NCI-H1694 (cell line): ENCODE measurements at regions not wholly inside any gene's neighbourhood (a gene's known extent, or its start where the extent isn't known, plus 50 kb on each side); places are given as distances from the start of the nearest gene placed in this dataset.

Source experiments
- DNase-seq: peaks from one replicate; lab custom pipeline; 2025; lab: John Stamatoyannopoulos, UW

DNA sequence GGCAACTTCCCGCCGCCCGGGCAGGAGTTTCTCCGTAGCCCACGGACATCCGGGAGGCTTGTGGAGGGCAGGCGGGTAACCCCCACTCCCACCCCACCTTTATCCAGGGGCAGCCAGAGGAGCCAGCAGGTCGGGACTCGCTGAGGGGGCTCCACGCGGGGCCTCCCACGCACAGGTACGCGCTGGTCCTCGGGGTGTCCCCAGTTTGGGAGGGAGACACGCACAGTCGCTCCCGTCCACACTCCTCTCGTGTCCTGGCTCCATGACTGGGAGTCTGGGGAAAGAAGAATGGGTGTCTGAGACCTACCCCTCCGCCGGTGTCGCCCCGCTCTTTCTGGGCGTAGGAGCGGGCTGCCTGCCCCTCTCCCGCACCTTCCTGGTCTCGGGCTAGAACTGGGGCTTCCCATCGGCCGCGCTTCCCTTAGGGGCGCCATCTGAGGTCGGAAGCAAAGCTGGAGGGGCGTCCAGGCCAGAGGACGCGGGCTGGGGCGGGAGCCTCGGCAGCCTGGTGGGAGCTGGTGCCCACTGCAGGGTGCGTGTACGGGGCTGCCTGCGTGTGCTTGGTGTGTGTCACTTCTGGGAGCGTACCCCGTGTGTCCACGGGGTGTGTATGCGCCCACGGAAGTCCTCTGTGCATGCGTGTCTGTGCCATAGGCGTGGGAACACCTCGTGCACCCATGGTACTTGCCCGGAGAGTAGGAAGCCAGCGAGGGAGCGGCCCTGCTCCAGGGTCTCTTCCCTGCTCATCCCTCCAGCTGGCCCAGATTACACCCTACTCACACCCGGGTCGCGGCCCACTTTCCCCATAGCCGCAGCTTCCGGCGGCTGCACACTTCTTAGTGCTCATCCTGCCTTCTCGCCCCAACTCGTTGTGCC lies 73.0 kb upstream of the LEP start:
- no peak for DNase-seq

GRCh38 chr7:128168667-128169210 lies 72.3 kb upstream of the LEP start:
- no peak for DNase-seq

GRCh38 chr7:128170461-128170860 lies 70.6 kb upstream of the LEP start:
- DNase-seq, result no peak

- DNase-seq, result no peak
These were observed 69.6 kb upstream of the LEP start for GRCh38 chr7:128171342-128171918.

DNA sequence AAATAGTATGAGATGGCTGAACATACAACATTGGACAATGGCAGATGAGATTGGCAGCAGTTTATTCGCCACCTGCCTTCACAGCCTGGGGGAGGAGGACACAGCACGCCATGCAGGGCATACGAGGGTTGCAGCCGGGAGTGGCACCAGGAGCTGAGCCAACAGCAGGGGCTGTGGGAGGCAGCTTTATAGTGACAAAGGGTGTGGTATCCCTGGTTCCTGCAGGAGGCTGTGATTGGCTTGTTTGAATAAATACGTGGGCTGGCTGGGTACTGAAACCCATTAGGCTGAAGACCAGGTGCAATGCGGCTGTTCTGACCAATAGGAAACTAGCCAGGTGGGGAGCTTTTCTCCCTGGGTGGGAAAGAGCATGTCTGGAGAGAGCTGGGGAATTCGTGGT lies 68.9 kb upstream of the LEP start:
- peak; percentile 51 for DNase-seq

DNA sequence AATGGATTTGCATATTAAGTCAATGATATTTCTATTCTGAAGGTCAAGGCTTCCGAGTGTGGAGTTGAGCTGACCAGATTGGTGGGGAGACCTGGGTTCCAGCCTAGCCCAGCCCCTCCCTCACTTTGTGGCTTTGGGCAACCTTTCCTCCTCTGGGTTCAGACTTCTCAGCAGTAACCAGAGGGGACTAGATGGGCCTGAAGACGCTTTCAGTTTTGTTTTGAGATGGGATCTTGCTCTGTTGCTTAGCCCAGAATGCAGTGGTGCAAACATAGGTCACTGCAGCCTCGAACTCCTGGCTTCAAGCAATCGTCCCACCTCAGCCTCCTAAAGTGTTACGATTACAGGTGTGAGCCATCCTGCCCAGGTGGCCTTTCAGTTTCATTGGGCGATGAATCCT lies 68.1 kb upstream of the LEP start:
- DNase-seq, result no peak

DNA sequence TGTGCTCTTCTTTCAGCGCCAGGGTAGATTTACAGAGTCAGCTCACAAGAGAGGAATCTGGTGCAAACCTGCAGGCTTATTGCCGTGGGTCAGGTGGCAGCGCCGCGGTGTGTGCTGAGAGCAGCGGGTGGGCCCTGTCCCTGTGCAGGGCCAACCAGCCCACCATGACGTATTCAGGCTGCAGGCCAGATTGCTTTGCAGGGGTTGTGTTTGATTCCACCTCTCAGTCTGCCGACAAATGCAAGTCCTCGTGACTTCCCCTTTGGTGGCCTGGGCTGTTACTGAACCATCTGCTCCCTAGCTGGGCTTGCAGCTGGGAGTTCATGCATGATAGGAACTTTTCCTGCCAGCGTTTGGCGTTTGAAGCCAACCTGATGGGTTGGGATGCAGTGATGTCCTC lies 66.7 kb upstream of the LEP start:
- peak; percentile 97 for DNase-seq

GRCh38 chr7:128176696-128177095 lies 64.4 kb upstream of the LEP start:
- no peak for DNase-seq

DNA sequence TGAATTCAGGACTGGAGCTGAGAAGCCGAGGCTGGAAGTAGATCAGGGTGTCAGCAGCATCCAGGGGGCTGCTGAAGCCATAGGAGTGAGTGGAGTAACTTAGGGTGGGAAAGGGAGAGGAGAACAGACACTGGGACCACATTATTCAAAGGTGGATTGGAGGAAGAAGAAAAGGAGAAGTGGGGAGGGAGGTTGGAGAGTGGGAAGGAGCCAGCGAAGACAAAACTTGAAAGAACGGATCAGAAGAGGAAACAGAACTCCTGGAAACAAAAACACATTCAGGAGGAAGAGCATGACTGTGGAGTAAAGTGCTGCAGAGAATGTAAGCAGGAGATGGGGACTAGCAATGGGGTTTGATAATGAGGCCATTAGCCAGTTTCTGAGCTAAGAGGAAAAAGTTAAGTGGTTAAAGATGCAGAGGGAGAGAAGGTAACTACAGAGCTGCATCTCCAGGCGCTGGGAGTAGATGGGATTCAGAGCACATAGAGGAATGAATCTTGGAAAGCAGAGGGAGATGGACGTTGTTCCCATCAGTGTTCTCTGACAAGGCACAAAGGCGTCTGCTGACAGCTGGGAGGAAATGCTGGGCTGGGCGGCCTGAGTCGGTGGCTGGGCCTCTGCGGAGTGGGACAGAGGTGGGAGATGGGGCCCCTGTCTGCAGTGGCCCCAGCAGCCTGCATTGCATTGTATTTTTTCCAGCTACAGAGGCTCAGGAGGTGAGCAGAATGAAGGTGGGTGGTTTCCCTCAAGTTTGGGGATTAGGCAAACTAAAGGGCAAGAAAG lies 63.1 kb upstream of the LEP start:
- DNase-seq, result no peak

GRCh38 chr7:128178611-128179010 lies 62.5 kb upstream of the LEP start:
- no peak for DNase-seq

DNA sequence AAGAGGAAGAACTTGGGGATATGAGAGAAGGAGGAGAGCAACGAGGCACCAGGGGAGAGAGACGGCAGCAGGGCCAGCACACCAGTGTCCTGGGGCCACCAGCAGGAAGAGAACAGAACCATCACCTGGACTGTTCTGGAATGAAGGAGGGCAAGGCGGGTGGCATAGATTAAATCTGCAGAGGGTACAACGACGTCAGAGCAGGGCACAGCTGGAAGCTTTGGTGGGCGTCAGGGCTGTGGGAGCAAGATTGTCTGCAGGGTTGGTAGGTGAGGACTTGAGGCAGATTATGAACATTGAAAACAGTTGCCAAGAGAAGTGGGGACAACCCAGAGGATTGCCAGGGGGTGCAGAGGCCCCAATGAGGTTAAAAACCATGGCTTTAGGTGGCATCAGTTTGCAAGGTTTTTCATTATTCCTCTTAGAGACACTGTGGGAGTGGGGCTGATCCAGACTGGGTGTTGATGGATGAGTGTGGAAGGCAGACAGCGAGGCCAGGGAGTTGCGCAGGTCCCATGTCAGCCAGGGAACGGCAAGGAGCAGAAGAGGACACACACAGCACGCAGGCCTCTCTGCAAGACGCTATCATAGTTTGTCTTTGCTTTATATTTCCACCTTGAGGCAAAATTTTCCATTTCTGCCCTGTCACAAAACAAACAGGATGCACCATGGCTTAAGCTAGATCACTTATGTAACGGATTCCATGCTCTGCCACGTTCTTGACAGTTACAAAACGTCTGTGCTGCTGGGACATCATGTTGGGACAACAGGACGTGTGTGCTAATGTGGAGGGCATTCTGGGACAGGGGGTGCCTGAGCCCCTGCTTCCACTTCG lies 52.5 kb upstream of the LEP start:
- no peak for DNase-seq

DNA sequence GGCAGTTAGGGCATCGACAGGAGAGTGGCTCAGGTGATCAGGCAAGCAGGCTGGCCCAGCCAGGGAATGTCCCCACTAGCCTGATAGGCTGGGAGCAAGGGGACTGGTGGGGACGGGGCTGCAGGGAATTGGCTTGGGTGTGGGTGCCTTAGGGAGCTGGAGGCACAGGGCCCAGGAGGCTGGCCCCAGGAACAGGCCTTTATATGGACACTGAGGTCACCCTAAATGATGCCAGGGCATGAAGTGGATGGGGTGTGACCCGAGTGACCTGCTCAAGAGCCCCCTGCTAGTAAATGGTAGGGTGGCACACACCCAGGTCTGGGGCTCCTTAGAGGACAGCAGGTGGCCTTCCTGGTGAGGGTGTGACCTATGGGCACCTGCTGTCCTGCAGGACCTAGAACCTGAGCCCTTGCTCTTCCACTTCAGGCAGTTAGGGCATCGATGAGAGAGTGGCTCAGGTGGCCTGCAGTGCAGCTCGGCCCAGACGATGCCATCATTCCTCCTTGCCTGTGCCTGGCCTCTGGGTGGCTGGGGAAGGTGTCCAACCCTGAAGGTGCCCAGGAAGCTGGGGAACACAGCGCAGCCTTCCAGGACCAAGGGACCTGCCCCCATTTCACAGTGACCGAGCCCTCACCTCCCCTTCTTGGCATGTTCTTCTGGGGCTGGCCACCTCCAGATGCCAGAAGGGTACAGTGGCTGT lies 51.7 kb upstream of the LEP start:
- DNase-seq, result no peak

DNA sequence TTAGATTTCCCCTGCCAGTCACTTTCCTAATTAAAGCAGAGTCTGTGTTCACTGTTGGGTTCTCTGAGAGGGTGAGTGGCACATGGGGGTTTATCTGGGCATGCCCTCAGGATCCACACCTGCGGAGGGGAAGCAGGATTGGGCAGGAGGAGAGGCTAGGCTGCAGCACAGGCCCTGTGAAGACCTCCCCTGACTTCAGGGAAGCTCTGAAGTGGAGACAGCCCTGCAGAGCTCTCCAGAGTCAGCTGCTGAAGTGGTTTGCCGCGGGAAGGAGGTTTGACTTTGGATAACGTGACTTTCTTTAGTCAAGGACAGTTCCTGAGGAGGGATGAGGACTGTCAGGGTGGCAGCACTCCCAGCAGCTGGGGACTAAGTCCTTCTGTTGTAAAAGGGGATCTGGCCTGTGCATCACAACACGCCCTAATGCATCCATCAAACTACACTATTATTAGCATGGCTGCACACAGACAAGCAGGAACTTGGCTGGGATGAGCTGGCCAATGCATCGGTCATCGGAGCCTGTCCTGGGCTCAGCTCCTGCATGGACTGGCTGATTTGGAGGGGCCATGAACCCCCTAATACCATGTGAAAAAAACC lies 50.9 kb upstream of the LEP start:
- no peak for DNase-seq

- no peak for DNase-seq
These were observed 49.8 kb upstream of the LEP start for GRCh38 chr7:128191136-128191844.
